Ishikawa (cell line): ENCODE measurements at regions not wholly inside any gene's neighbourhood (a gene's known extent, or its start where the extent isn't known, plus 50 kb on each side); places are given as distances from the start of the nearest gene placed in this dataset.

ENCODE experiments used
- CEBPB ChIP-seq: IDR thresholded peaks from 2 replicates; pipeline ENCODE4 v1.6.1; 2012
- CREB1 ChIP-seq: IDR thresholded peaks from 2 replicates; pipeline ENCODE4 v1.6.1; 2012; ENCODE audit warnings: low read depth
- EGR1 ChIP-seq: IDR thresholded peaks from 2 replicates; pipeline ENCODE4 v1.6.1; 2012
- EP300 ChIP-seq: IDR thresholded peaks from 2 replicates; pipeline ENCODE4 v1.6.1; 2012; ENCODE audit warnings: borderline replicate concordance
- FOXM1 ChIP-seq: IDR thresholded peaks from 2 replicates; pipeline ENCODE4 v1.6.1; 2012; ENCODE audit warnings: low read depth, borderline replicate concordance
- NFIC ChIP-seq: IDR thresholded peaks from 2 replicates; pipeline ENCODE4 v1.6.1; 2012
- RAD21 ChIP-seq: IDR thresholded peaks from 2 replicates; pipeline ENCODE4 v1.6.1; 2012; ENCODE audit warnings: low read depth
- TAF1 ChIP-seq: IDR thresholded peaks from 2 replicates; pipeline ENCODE4 v1.6.1; 2012; ENCODE audit warnings: low read depth, mild to moderate bottlenecking
- TCF12 ChIP-seq: IDR thresholded peaks from 2 replicates; pipeline ENCODE4 v1.6.1; 2012; ENCODE audit warnings: low read depth
- TEAD4 ChIP-seq: IDR thresholded peaks from 2 replicates; pipeline ENCODE4 v1.6.1; 2012
- YY1 ChIP-seq: IDR thresholded peaks from 2 replicates; pipeline ENCODE4 v1.6.1; 2012; ENCODE audit warnings: low read depth
- ZBTB7A ChIP-seq: IDR thresholded peaks from 2 replicates; pipeline ENCODE4 v1.6.1; 2012; ENCODE audit warnings: low read depth
- TF ChIP-seq, protein P1 (sequence below): IDR thresholded peaks from 2 replicates; pipeline ENCODE4 v1.6.1; 2012
- TF ChIP-seq, protein P2 (sequence below): IDR thresholded peaks from 2 replicates; pipeline ENCODE4 v1.6.1; 2012; ENCODE audit warnings: low read depth, mild to moderate bottlenecking
- TF ChIP-seq, protein P3 (sequence below): IDR thresholded peaks from 2 replicates; pipeline ENCODE4 v1.6.1; 2012

DNA sequence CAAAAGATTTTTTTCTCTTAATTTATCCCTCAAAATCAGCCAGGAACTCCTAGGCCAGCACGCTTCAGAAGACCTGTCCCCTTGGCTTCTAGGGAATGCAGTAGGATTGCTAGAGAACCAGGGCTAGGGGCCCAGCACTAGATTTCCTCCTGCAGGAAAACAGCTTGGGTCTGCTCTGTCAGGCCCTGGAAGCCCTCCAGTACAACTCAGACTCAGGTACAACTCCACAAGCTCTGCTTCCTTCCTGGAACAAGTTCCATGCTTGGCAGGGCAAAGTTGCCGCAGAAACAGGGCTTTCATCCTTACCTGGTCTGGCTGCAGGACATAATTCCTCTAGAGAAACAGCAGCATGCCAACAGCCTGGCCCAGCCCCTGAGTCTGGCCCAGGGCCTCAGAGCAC lies 96.1 kb upstream of the CTNNB1 start:
- no peak for TF ChIP-seq ZBTB7A
- TF ChIP-seq, protein P1, sequence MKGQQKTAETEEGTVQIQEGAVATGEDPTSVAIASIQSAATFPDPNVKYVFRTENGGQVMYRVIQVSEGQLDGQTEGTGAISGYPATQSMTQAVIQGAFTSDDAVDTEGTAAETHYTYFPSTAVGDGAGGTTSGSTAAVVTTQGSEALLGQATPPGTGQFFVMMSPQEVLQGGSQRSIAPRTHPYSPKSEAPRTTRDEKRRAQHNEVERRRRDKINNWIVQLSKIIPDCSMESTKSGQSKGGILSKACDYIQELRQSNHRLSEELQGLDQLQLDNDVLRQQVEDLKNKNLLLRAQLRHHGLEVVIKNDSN = no peak
- TF ChIP-seq TCF12 = no peak
- TF ChIP-seq NFIC = no peak
- TF ChIP-seq TEAD4 = no peak
- no peak for TF ChIP-seq CREB1
- no peak for TF ChIP-seq YY1
- no peak for TF ChIP-seq TAF1
- no peak for TF ChIP-seq EP300
- TF ChIP-seq CEBPB = no peak
- no peak for TF ChIP-seq FOXM1
- TF ChIP-seq, protein P2, sequence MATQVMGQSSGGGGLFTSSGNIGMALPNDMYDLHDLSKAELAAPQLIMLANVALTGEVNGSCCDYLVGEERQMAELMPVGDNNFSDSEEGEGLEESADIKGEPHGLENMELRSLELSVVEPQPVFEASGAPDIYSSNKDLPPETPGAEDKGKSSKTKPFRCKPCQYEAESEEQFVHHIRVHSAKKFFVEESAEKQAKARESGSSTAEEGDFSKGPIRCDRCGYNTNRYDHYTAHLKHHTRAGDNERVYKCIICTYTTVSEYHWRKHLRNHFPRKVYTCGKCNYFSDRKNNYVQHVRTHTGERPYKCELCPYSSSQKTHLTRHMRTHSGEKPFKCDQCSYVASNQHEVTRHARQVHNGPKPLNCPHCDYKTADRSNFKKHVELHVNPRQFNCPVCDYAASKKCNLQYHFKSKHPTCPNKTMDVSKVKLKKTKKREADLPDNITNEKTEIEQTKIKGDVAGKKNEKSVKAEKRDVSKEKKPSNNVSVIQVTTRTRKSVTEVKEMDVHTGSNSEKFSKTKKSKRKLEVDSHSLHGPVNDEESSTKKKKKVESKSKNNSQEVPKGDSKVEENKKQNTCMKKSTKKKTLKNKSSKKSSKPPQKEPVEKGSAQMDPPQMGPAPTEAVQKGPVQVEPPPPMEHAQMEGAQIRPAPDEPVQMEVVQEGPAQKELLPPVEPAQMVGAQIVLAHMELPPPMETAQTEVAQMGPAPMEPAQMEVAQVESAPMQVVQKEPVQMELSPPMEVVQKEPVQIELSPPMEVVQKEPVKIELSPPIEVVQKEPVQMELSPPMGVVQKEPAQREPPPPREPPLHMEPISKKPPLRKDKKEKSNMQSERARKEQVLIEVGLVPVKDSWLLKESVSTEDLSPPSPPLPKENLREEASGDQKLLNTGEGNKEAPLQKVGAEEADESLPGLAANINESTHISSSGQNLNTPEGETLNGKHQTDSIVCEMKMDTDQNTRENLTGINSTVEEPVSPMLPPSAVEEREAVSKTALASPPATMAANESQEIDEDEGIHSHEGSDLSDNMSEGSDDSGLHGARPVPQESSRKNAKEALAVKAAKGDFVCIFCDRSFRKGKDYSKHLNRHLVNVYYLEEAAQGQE = no peak
- TF ChIP-seq, protein P3, sequence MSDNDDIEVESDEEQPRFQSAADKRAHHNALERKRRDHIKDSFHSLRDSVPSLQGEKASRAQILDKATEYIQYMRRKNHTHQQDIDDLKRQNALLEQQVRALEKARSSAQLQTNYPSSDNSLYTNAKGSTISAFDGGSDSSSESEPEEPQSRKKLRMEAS = no peak
- no peak for TF ChIP-seq EGR1
- TF ChIP-seq RAD21 = no peak

DNA sequence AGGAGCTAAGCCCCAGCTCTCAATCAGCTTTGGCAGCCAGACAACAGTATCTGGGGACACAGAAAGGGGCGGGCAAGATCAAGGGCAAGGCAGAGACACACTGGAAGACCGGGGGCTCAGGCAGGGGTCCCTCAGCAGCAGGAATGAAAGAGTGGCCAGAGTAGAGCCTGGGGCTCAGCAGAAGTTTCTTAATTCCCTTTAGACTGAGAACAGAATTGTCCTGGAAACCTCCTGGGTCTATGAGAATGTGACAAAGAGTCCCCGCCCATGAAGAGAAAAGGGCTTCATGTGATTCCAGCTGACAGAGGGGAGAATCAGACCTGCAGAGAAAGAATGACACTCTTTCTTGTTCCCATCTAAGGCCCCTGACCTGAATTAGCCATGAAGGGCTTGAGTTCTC lies 95.2 kb upstream of the CTNNB1 start:
- TF ChIP-seq ZBTB7A = no peak
- TF ChIP-seq TCF12 = no peak
- no peak for TF ChIP-seq CEBPB
- TF ChIP-seq YY1 = no peak
- no peak for TF ChIP-seq EP300
- TF ChIP-seq, protein P1 = no peak
- TF ChIP-seq FOXM1 = no peak
- TF ChIP-seq, protein P3 = no peak
- no peak for TF ChIP-seq NFIC
- TF ChIP-seq, protein P2 = no peak
- TF ChIP-seq CREB1 = no peak
- TF ChIP-seq RAD21 = no peak
- no peak for TF ChIP-seq EGR1
- TF ChIP-seq TAF1 = no peak
- TF ChIP-seq TEAD4 = no peak

DNA sequence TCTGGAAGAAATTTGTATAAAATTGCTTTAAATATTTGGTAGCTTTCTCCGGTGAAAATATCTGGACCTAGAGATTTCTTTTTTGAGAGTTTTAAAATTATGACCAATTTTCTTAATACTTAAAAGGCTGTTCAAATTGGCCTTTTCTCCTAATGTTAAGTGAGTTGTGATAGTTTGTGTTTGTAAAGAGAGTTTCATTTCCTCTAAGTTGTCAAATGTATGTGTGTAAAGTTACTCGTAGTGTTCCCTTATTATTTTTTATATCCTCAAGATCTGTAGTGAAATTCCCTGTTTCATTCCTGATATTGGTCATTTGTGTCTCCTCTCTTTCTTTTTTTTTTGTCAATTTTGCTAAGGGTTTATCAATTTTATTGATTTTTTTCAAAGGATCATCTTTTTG lies 92.6 kb upstream of the CTNNB1 start:
- TF ChIP-seq NFIC (no peak), CREB1 (no peak)
- TF ChIP-seq, protein P3 = no peak

DNA sequence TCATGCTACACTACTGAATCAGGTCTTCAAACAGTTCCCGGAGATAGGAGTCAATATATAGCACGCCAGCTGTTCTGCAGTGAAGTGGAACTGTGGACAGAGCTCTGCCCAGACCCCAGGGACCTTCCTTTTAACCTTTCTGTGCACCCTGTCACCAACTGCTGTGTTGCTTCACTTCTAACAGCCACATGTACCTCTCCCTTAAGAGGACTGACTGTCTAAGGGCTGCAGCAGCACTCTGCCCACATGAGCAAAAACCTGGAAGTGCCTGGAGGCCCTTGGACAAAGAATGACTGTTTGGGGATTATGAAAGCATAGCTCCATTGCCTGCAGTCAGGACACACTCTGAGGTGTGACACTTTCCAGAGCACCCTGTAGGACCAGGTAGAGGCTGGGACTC lies 88.3 kb upstream of the CTNNB1 start:
- TF ChIP-seq EP300 = no peak
- no peak for TF ChIP-seq EGR1
- TF ChIP-seq, protein P2 = no peak
- no peak for TF ChIP-seq ZBTB7A
- TF ChIP-seq TEAD4 = no peak
- TF ChIP-seq TCF12 = no peak
- no peak for TF ChIP-seq FOXM1
- no peak for TF ChIP-seq NFIC
- TF ChIP-seq, protein P3 = no peak
